ENCODE measurements at regions not wholly inside any gene's neighbourhood (a gene's known extent, or its start where the extent isn't known, plus 50 kb on each side); places are given as distances from the start of the nearest gene placed in this dataset.

DNA sequence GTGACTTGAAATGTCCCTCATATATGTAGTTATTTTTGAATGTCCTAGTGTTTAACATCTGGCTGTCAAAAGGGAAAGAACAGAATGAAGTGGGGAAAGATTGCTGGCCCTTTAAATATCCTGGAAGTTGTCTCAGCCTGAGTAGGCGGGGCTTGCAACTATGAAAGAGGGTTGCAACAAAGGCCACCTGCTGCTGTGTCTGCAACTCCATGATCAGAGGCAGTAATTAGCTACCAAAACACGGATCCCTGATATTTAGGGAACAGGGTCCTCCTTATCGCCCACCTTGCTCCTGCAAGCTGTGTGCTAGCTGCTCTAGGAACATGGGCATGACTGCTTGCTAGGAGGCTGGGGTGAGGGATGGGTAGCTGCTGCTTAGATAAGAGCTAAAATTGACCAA, 100.2 kb upstream of the CFAP20DC start:
- TF ChIP-seq, protein P1, sequence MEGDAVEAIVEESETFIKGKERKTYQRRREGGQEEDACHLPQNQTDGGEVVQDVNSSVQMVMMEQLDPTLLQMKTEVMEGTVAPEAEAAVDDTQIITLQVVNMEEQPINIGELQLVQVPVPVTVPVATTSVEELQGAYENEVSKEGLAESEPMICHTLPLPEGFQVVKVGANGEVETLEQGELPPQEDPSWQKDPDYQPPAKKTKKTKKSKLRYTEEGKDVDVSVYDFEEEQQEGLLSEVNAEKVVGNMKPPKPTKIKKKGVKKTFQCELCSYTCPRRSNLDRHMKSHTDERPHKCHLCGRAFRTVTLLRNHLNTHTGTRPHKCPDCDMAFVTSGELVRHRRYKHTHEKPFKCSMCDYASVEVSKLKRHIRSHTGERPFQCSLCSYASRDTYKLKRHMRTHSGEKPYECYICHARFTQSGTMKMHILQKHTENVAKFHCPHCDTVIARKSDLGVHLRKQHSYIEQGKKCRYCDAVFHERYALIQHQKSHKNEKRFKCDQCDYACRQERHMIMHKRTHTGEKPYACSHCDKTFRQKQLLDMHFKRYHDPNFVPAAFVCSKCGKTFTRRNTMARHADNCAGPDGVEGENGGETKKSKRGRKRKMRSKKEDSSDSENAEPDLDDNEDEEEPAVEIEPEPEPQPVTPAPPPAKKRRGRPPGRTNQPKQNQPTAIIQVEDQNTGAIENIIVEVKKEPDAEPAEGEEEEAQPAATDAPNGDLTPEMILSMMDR (IDR thresholded peaks at IDR 0.05; ENCODE audit: low read depth, low read length), result no peak
- Histone ChIP-seq H3K27me3 (no peaks in the 10 kb centered on the region), H3K4me1 (ENCODE audit: low read depth) (no peaks in the 10 kb centered on the region), H3K4me3 (no peak overlapping the region), H3K9me3 (ENCODE audit: low read depth) (no peaks in the 10 kb centered on the region), H3K27ac (no peak overlapping the region), H3K36me3 (no peaks in the 10 kb centered on the region)
- DNase-seq (ENCODE audit: low read depth in 1 of 2, low spot score in 1 of 2), result no peak

DNA sequence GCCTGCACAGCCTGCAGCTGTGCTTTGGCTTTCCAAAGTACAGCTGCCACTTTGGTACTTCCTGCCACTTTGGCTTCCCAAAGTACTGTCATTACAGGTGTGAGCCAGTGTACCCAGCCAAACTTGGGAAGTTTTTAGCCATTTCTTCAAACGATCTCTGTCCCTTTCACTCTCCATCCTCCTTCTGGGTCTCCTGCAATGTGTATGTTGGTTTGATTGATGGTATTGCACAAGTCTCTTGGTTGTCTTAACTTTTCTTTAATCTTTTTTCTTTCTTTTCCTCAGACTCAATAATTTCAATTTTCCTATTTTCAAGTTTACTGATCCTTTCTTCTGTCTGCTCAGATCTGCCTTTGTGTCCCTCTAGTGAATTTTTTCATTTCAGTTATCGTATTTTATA, 99.3 kb upstream of the CFAP20DC start:
- no peaks in the 10 kb centered on the region for H3K27me3 ChIP-seq
- H3K4me1 ChIP-seq (ENCODE audit: low read depth), result no peaks in the 10 kb centered on the region
- no peak overlapping the region for H3K27ac ChIP-seq
- DNase-seq (ENCODE audit: low read depth in 1 of 2, low spot score in 1 of 2), result no peak
- no peaks in the 10 kb centered on the region for H3K36me3 ChIP-seq
- no peaks in the 10 kb centered on the region for H3K9me3 ChIP-seq (ENCODE audit: low read depth)
- no peak overlapping the region for H3K4me3 ChIP-seq
- TF ChIP-seq, protein P1 (IDR thresholded peaks at IDR 0.05; ENCODE audit: low read depth, low read length), result no peak

DNA sequence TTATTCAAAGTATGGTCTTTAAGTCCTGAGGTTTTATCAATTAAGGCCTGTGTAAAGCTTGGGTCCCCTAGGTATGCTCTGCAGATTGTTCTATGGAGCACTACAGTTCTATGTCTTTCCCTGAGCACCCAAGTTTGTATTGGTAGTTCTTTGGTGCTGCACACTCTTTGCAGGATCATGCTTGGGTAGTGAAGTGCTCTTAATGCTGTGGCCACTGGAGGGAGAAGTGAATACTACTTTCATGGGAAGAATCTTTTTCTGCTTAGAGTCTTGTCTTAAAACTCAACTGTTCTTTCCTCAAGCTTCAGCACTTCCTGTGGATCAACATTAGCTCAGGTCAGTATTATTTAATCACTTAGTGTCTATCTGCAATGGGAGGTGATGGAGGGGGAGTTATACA, 93.6 kb upstream of the CFAP20DC start:
- Histone ChIP-seq H3K27me3 (no peaks in the 10 kb centered on the region), H3K4me3 (no peak overlapping the region), H3K36me3 (no peaks in the 10 kb centered on the region), H3K27ac (no peak overlapping the region), H3K4me1 (ENCODE audit: low read depth) (no peaks in the 10 kb centered on the region), H3K9me3 (ENCODE audit: low read depth) (no peaks in the 10 kb centered on the region)
- TF ChIP-seq, protein P1 (IDR thresholded peaks at IDR 0.05; ENCODE audit: low read depth, low read length), result no peak
- DNase-seq (ENCODE audit: low read depth in 1 of 2, low spot score in 1 of 2), result no peak

DNA sequence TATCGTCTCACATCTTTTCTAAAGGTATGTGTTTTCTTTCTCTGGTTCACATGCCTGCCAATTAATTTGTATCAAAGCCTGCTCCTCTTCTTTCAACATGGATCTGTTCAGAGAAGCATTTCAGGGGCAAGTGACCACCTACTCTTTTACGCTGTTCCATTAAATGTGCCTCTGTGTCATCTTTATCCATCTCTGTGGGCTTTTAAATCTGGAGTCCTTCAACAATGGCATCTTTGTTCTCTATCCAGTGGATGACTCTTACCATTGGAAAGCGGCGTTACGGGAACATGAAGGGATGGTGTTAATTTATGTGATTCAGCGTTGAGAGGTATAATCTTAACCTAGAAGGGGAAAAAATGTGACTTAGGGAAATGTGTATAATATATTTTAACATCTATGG, 92.7 kb upstream of the CFAP20DC start:
- Histone ChIP-seq H3K36me3 (no peaks in the 10 kb centered on the region), H3K9me3 (ENCODE audit: low read depth) (no peaks in the 10 kb centered on the region), H3K27ac (no peak overlapping the region), H3K27me3 (no peaks in the 10 kb centered on the region), H3K4me3 (no peak overlapping the region), H3K4me1 (ENCODE audit: low read depth) (no peaks in the 10 kb centered on the region)
- TF ChIP-seq, protein P1 (IDR thresholded peaks at IDR 0.05; ENCODE audit: low read depth, low read length), result no peak
- peak in 1 of 2 donors; percentile 3 for DNase-seq (ENCODE audit: low read depth in 1 of 2, low spot score in 1 of 2)

DNA sequence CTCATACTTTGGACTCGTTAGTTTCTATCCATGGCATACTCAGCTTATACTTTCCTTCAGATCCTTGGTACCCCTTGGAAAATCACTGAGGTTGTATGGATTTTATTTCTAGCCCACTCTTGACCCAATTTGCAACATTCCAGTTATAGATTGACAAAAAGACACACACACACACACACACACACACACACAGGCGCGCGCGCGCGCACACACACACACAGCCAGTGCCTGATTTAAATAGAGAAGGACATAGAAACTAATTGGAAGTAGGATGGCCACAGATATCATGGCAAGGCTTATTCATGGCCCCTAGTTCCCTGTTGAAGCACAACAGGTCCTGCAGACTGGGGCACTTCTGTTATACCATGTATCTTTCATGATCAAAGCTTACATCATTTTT, 89.1 kb upstream of the CFAP20DC start:
- H3K27me3 ChIP-seq, result no peaks in the 10 kb centered on the region
- TF ChIP-seq, protein P1 (IDR thresholded peaks at IDR 0.05; ENCODE audit: low read depth, low read length), result no peak
- no peak overlapping the region for H3K4me3 ChIP-seq
- H3K9me3 ChIP-seq (ENCODE audit: low read depth), result no peaks in the 10 kb centered on the region
- H3K4me1 ChIP-seq (ENCODE audit: low read depth), result no peaks in the 10 kb centered on the region
- H3K27ac ChIP-seq, result no peak overlapping the region
- H3K36me3 ChIP-seq, result no peaks in the 10 kb centered on the region
- no peak for DNase-seq (ENCODE audit: low read depth in 1 of 2, low spot score in 1 of 2)

DNA sequence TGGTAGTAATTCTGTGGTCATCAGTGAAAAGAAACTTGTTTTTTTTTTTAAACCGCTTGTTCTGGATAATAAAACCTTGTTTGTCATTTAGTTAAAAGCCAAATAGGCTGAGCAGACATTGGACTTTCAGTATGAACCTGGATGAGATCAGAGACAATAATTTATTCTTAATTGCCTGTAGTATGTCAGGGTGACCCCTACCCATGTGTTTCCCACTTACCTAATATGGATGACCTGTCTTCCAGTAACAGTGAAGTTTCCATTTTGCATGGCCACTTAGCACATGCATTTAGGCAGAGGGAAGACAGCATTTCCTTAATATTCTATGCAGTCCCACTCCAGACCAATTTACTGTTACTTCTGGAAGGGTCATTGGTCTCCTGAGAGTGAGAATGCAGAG, 87.6 kb upstream of the CFAP20DC start:
- no peaks in the 10 kb centered on the region for H3K9me3 ChIP-seq (ENCODE audit: low read depth)
- no peaks in the 10 kb centered on the region for H3K36me3 ChIP-seq
- TF ChIP-seq, protein P1 (IDR thresholded peaks at IDR 0.05; ENCODE audit: low read depth, low read length), result no peak

More for the DNA sequence above, 87.6 kb upstream of the CFAP20DC start:
- H3K4me1 ChIP-seq (ENCODE audit: low read depth), result no peaks in the 10 kb centered on the region
- no peak overlapping the region for H3K4me3 ChIP-seq
- no peak overlapping the region for H3K27ac ChIP-seq
- no peak for DNase-seq (ENCODE audit: low read depth in 1 of 2, low spot score in 1 of 2)
- H3K27me3 ChIP-seq, result no peaks in the 10 kb centered on the region

All from cardiac muscle cell (in vitro differentiated cells and primary cell).